ENCODE measurements at regions not wholly inside any gene's neighbourhood (a gene's known extent, or its start where the extent isn't known, plus 50 kb on each side); places are given as distances from the start of the nearest gene placed in this dataset.
A peak's percentile ranks its signal among the peaks of the same experiment; 100 is the strongest.

- no peak for DNase-seq (ENCODE audit: low spot score)
- Mint-ChIP-seq H3K4me3 (ENCODE audit: unreplicated experiment) (no peak overlapping the region), H3K9me3 (ENCODE audit: unreplicated experiment) (no peaks in the 10 kb centered on the region), H3K27me3 (ENCODE audit: unreplicated experiment) (peaks cover 5% of the 10 kb centered on the region), H3K27ac (ENCODE audit: unreplicated experiment) (no peak overlapping the region), H3K36me3 (ENCODE audit: low read depth, unreplicated experiment) (no peaks in the 10 kb centered on the region), H3K4me1 (ENCODE audit: unreplicated experiment) (peaks cover 3% of the 10 kb centered on the region)
- TF ChIP-seq CTCF (IDR thresholded peaks at IDR 0.05; ENCODE audit: unreplicated experiment): no peak
Observed at GRCh38 chr11:70016666-70017367, 61.3 kb upstream of the ANO1 start.

GRCh38 chr11:70018816-70019215 is 59.3 kb upstream of the ANO1 start:
- no peak for TF ChIP-seq CTCF (IDR thresholded peaks at IDR 0.05; ENCODE audit: unreplicated experiment)
- H3K9me3 Mint-ChIP-seq (ENCODE audit: unreplicated experiment): no peaks in the 10 kb centered on the region
- H3K4me1 Mint-ChIP-seq (ENCODE audit: unreplicated experiment): peaks cover 3% of the 10 kb centered on the region
- no peak overlapping the region for H3K27ac Mint-ChIP-seq (ENCODE audit: unreplicated experiment)
- H3K36me3 Mint-ChIP-seq (ENCODE audit: low read depth, unreplicated experiment): no peaks in the 10 kb centered on the region
- H3K27me3 Mint-ChIP-seq (ENCODE audit: unreplicated experiment): peaks cover 5% of the 10 kb centered on the region
- no peak for DNase-seq (ENCODE audit: low spot score)
- H3K4me3 Mint-ChIP-seq (ENCODE audit: unreplicated experiment): no peak overlapping the region

GRCh38 chr11:70019576-70020011 is 58.5 kb upstream of the ANO1 start:
- no peaks in the 10 kb centered on the region for H3K9me3 Mint-ChIP-seq (ENCODE audit: unreplicated experiment)
- H3K27me3 Mint-ChIP-seq (ENCODE audit: unreplicated experiment): peaks cover 5% of the 10 kb centered on the region
- H3K27ac Mint-ChIP-seq (ENCODE audit: unreplicated experiment): no peak overlapping the region
- H3K4me3 Mint-ChIP-seq (ENCODE audit: unreplicated experiment): no peak overlapping the region
- peaks cover 3% of the 10 kb centered on the region for H3K4me1 Mint-ChIP-seq (ENCODE audit: unreplicated experiment)
- no peak for TF ChIP-seq CTCF (IDR thresholded peaks at IDR 0.05; ENCODE audit: unreplicated experiment)
- DNase-seq (ENCODE audit: low spot score): no peak
- H3K36me3 Mint-ChIP-seq (ENCODE audit: low read depth, unreplicated experiment): no peaks in the 10 kb centered on the region

GRCh38 chr11:70020336-70021214 is 57.5 kb upstream of the ANO1 start:
- peak overlapping the region; percentile 13 for H3K27ac Mint-ChIP-seq (ENCODE audit: unreplicated experiment)
- H3K27me3 Mint-ChIP-seq (ENCODE audit: unreplicated experiment): peaks cover 5% of the 10 kb centered on the region
- peak overlapping the region; percentile 29 for H3K4me3 Mint-ChIP-seq (ENCODE audit: unreplicated experiment)
- no peak for DNase-seq (ENCODE audit: low spot score)
- peaks cover 3% of the 10 kb centered on the region for H3K4me1 Mint-ChIP-seq (ENCODE audit: unreplicated experiment)
- H3K9me3 Mint-ChIP-seq (ENCODE audit: unreplicated experiment): no peaks in the 10 kb centered on the region
- no peak for TF ChIP-seq CTCF (IDR thresholded peaks at IDR 0.05; ENCODE audit: unreplicated experiment)
- H3K36me3 Mint-ChIP-seq (ENCODE audit: low read depth, unreplicated experiment): no peaks in the 10 kb centered on the region

- H3K9me3 Mint-ChIP-seq (ENCODE audit: unreplicated experiment): no peaks in the 10 kb centered on the region
- H3K27ac Mint-ChIP-seq (ENCODE audit: unreplicated experiment): no peak overlapping the region
- H3K4me3 Mint-ChIP-seq (ENCODE audit: unreplicated experiment): no peak overlapping the region
- peaks cover 5% of the 10 kb centered on the region for H3K27me3 Mint-ChIP-seq (ENCODE audit: unreplicated experiment)
- peaks cover 3% of the 10 kb centered on the region for H3K4me1 Mint-ChIP-seq (ENCODE audit: unreplicated experiment)
- TF ChIP-seq CTCF (IDR thresholded peaks at IDR 0.05; ENCODE audit: unreplicated experiment): no peak
- DNase-seq (ENCODE audit: low spot score): no peak
- no peaks in the 10 kb centered on the region for H3K36me3 Mint-ChIP-seq (ENCODE audit: low read depth, unreplicated experiment)
Observed at GRCh38 chr11:70021586-70021985, 56.5 kb upstream of the ANO1 start.
